ENCODE measurements at regions not wholly inside any gene's neighbourhood (a gene's known extent, or its start where the extent isn't known, plus 50 kb on each side); places are given as distances from the start of the nearest gene placed in this dataset.

DNA sequence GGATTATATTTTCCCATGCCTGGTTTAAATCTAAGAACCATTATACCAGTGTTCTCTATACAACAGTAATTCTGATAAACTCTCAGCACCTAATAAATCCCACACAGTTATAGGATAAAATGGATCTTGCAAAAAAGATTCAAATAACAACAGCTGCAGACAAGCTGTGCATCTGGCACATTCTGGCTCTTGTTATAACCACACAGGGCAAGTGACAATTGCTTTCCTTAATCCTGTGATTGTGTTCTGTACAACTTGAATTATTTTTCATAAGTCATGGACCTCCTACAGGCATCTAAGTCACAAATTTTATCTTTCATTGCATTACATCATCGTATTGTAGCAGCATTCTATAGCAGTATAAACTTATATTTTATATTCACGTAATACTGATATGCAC, 948.3 kb downstream of the SLITRK1 start:
- H3K27me3 ChIP-seq (ENCODE audit: insufficient read depth, poor library complexity, severe bottlenecking): no peaks in the 10 kb centered on the region
- TF ChIP-seq, protein P1, sequence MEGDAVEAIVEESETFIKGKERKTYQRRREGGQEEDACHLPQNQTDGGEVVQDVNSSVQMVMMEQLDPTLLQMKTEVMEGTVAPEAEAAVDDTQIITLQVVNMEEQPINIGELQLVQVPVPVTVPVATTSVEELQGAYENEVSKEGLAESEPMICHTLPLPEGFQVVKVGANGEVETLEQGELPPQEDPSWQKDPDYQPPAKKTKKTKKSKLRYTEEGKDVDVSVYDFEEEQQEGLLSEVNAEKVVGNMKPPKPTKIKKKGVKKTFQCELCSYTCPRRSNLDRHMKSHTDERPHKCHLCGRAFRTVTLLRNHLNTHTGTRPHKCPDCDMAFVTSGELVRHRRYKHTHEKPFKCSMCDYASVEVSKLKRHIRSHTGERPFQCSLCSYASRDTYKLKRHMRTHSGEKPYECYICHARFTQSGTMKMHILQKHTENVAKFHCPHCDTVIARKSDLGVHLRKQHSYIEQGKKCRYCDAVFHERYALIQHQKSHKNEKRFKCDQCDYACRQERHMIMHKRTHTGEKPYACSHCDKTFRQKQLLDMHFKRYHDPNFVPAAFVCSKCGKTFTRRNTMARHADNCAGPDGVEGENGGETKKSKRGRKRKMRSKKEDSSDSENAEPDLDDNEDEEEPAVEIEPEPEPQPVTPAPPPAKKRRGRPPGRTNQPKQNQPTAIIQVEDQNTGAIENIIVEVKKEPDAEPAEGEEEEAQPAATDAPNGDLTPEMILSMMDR (IDR thresholded peaks at IDR 0.05; ENCODE audit: poor library complexity, severe bottlenecking): no peak
- H3K27ac ChIP-seq (ENCODE audit: poor library complexity, severe bottlenecking): no peak overlapping the region
- H3K4me3 ChIP-seq (ENCODE audit: severe bottlenecking): no peak overlapping the region
- no peaks in the 10 kb centered on the region for H3K36me3 ChIP-seq (ENCODE audit: low read depth)
- no peaks in the 10 kb centered on the region for H3K4me1 ChIP-seq (ENCODE audit: insufficient read depth, poor library complexity, severe bottlenecking)
- DNase-seq (ENCODE audit: low spot score) (no peak), ATAC-seq (ENCODE audit: low read depth) (no peak)
- H3K9me3 ChIP-seq (ENCODE audit: severe bottlenecking): no peaks in the 10 kb centered on the region

DNA sequence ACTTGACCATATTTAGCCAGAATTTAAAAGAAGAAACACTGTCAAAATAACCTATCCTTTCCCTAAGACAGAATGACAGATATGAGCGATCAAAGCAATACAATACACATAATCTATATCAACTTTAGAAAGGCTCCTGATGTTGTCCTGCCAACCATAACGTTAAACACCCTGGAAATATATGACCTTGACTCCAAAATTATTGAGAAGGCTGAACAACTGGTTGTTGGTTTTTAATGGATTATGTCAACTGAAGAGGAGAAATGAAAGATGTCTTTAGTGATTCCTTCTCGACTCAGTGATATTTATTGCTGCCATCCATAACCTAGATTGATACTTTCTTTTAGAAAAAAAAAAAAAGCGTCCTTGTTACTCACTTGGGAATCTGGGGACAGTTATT, 957.2 kb downstream of the SLITRK1 start:
- no peak for DNase-seq (ENCODE audit: low spot score)
- TF ChIP-seq, protein P1 (IDR thresholded peaks at IDR 0.05; ENCODE audit: poor library complexity, severe bottlenecking): no peak

DNA sequence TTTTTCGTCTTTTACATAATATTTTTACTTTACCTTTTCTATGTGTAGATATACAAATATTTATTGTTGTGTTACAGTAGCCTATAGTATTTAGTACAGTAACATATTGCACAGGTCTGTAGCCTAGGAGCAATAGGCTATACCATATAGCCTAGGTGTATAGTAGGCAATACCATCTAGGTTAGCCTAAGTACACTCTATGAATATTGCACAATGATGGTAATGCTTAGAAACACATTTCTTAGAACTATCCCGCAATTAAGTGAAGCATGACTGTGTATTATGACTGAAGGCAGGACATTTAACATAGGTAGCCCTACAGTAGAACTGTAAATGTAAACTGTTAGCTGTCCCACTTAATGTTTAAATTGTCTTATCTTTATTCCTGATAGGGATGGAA, 964.3 kb downstream of the SLITRK1 start:
- Histone ChIP-seq H3K4me1 (ENCODE audit: insufficient read depth, poor library complexity, severe bottlenecking) (no peaks in the 10 kb centered on the region), H3K9me3 (ENCODE audit: severe bottlenecking) (no peaks in the 10 kb centered on the region), H3K36me3 (ENCODE audit: low read depth) (no peaks in the 10 kb centered on the region), H3K27me3 (ENCODE audit: insufficient read depth, poor library complexity, severe bottlenecking) (no peaks in the 10 kb centered on the region), H3K4me3 (ENCODE audit: severe bottlenecking) (no peak overlapping the region), H3K27ac (ENCODE audit: poor library complexity, severe bottlenecking) (no peak overlapping the region)
- TF ChIP-seq, protein P1 (IDR thresholded peaks at IDR 0.05; ENCODE audit: poor library complexity, severe bottlenecking): no peak
- no peak for ATAC-seq (ENCODE audit: low read depth)
- no peak for DNase-seq (ENCODE audit: low spot score)

More for the DNA sequence above, 957.2 kb downstream of the SLITRK1 start:
- Histone ChIP-seq H3K4me1 (ENCODE audit: insufficient read depth, poor library complexity, severe bottlenecking) (no peaks in the 10 kb centered on the region), H3K27me3 (ENCODE audit: insufficient read depth, poor library complexity, severe bottlenecking) (no peaks in the 10 kb centered on the region), H3K27ac (ENCODE audit: poor library complexity, severe bottlenecking) (no peak overlapping the region), H3K4me3 (ENCODE audit: severe bottlenecking) (no peak overlapping the region), H3K9me3 (ENCODE audit: severe bottlenecking) (no peaks in the 10 kb centered on the region), H3K36me3 (ENCODE audit: low read depth) (no peaks in the 10 kb centered on the region)
- ATAC-seq (ENCODE audit: low read depth): no peak

DNA sequence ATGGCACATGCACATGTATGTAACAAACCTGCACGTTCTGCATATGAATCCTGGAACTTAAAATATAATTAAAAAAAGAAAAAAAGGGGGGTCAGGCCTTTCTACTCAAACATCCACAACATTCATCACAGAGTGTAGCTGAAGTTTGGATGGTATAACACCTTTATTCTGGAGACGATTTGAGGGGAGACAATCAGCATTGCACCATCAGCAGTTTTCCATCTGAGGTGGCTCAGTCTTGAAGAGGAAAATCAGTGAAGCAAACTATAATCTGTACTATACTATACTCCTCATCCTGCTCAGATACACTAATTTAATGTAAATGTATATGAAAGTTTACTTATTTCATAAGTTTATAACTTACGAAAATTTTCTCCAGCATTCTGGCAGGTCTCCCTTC, 969.7 kb downstream of the SLITRK1 start:
- Histone ChIP-seq H3K4me3 (ENCODE audit: severe bottlenecking) (no peak overlapping the region), H3K4me1 (ENCODE audit: insufficient read depth, poor library complexity, severe bottlenecking) (no peaks in the 10 kb centered on the region), H3K9me3 (ENCODE audit: severe bottlenecking) (no peaks in the 10 kb centered on the region), H3K27ac (ENCODE audit: poor library complexity, severe bottlenecking) (no peak overlapping the region), H3K27me3 (ENCODE audit: insufficient read depth, poor library complexity, severe bottlenecking) (no peaks in the 10 kb centered on the region), H3K36me3 (ENCODE audit: low read depth) (no peaks in the 10 kb centered on the region)
- TF ChIP-seq, protein P1 (IDR thresholded peaks at IDR 0.05; ENCODE audit: poor library complexity, severe bottlenecking): no peak
- DNase-seq (ENCODE audit: low spot score) (no peak), ATAC-seq (ENCODE audit: low read depth) (no peak)

DNA sequence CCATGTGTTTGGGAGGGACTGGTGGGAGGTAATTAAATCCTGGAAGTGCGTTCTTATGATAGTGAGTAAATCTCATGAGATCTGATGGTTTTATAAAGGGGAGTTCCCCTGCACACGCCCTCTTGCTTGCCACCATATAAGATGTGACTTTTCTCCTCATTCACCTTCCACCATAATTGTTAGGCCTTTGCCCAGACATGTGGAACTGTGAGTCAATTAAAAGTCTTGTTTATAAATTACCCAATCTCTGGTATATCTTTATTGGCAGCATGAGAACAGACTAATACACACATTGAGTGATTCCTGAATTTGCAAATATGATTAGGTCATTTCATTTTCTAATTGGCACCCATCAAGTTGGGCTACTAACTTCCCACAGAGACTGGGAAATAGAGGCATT, 977.2 kb downstream of the SLITRK1 start:
- Histone ChIP-seq H3K27me3 (ENCODE audit: insufficient read depth, poor library complexity, severe bottlenecking) (no peaks in the 10 kb centered on the region), H3K36me3 (ENCODE audit: low read depth) (no peaks in the 10 kb centered on the region), H3K27ac (ENCODE audit: poor library complexity, severe bottlenecking) (no peak overlapping the region), H3K9me3 (ENCODE audit: severe bottlenecking) (no peaks in the 10 kb centered on the region), H3K4me1 (ENCODE audit: insufficient read depth, poor library complexity, severe bottlenecking) (no peaks in the 10 kb centered on the region), H3K4me3 (ENCODE audit: severe bottlenecking) (no peak overlapping the region)
- DNase-seq (ENCODE audit: low spot score) (no peak), ATAC-seq (ENCODE audit: low read depth) (no peak)
- TF ChIP-seq, protein P1 (IDR thresholded peaks at IDR 0.05; ENCODE audit: poor library complexity, severe bottlenecking): no peak
